ENCODE measurements at regions not wholly inside any gene's neighbourhood (a gene's known extent, or its start where the extent isn't known, plus 50 kb on each side); places are given as distances from the start of the nearest gene placed in this dataset.

DNA sequence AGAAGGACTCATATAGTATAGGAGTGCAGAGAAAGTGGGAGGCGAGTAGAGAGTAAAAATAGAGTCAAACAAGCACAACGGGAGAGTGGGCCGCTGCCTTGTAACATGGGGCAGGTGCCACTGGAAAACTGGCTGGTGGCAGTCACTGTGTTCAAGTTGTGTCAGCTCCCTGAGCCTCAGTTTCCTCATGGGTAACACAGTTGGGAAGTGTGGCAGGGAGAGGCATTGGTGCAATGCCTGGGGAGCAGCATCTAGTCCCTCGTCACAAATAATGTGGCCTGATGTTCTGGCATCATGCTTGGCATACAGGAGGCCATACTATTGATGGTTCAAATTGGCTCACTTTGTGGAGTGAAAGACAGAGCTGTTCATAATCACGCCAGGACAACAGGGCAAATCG is 78.9 kb upstream of the SPON1 start:
- TF ChIP-seq CTCF (conservative IDR thresholded peaks at IDR 0.05; ENCODE audit: low read depth, low read length), result no peak
- no peak for TF ChIP-seq EZH2phosphoT487 (IDR thresholded peaks at IDR 0.05; ENCODE audit: borderline replicate concordance, low read length)
- TF ChIP-seq EZH2 (IDR thresholded peaks at IDR 0.05; ENCODE audit: low read length, unreplicated experiment), result no peak

All from PC-3 (cell line).